Gastroesophageal sphincter (tissue), 2 donors: ENCODE measurements at regions not wholly inside any gene's neighbourhood (a gene's known extent, or its start where the extent isn't known, plus 50 kb on each side); places are given as distances from the start of the nearest gene placed in this dataset.

Experiments
- POLR2A ChIP-seq, 2 donors: fragments of 450-650 bp; IDR thresholded peaks; one replicate each; pipeline ENCODE4 v1.6.1; 2017; ENCODE audit warnings: antibody characterized with exemption in 2 of 2, mild to moderate bottlenecking in 2 of 2, moderate library complexity in 1 of 2
- POLR2AphosphoS5 ChIP-seq: sonication (generic); formaldehyde crosslinking; IDR thresholded peaks from one replicate; pipeline ENCODE4 v1.6.1; 2017; ENCODE audit warnings: antibody characterized with exemption

- no peak for TF ChIP-seq POLR2A (IDR thresholded peaks at IDR 0.05)
- TF ChIP-seq POLR2AphosphoS5, result no peak
Measured at GRCh38 chr17:53662608-53663007, 160.1 kb upstream of the KIF2B start.
